ENCODE measurements at regions not wholly inside any gene's neighbourhood (a gene's known extent, or its start where the extent isn't known, plus 50 kb on each side); places are given as distances from the start of the nearest gene placed in this dataset.
"Not testable (repeated sequence)": the region's sequence is repeated elsewhere in the genome, so short reads cannot be mapped to it uniquely, and the experiment has no call there.

GRCh38 chr10:6713716-6714115 lies 133.6 kb upstream of the PRKCQ start:
- DNase-seq: no peak

GRCh38 chr10:6713120-6713519 lies 133.0 kb upstream of the PRKCQ start:
- no peak for DNase-seq

DNA sequence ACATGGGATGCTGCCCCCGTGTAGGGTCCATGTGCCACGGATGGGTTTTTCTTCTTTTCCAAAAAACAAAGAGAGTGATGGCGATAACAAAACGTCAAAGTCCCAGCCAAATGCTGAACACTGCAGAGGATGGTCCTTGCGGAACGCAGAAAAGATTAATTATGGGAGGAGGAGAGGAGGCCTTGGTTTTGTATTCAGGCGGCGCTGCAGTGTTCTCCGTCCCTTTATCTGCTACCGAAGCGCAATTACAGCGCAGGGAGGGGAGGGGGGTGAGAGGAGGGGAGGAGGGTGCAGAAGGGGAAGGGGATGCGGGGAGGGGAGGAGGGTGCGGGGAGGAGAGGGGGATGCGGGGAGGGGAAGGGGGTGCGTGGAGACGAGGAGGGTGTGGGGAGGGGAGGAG lies 131.8 kb upstream of the PRKCQ start:
- DNase-seq: no peak

DNA sequence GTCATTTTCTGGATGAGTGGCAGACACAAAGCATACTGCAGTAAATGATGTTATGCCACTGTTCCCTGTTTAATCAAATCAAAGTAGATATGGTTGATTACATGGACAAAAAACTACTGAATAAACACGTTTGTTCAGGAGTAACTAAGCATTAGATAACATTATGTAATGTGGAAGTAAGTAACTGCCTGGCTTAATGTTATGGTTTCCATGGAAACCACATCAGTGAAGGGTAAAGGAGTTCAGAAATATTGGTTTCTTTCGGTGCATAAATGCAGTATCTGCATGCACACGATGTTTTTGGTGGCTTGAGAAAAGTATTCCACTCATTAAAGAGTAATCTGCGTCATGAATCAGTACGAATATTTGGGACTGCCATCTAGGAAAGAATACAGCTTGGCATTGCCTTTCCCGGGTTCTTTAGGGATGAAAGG lies 131.3 kb upstream of the PRKCQ start:
- DNase-seq: peak; percentile 63

- DNase-seq: peak; percentile 54
Observed at GRCh38 chr10:6707352-6707751, 127.3 kb upstream of the PRKCQ start.

DNA sequence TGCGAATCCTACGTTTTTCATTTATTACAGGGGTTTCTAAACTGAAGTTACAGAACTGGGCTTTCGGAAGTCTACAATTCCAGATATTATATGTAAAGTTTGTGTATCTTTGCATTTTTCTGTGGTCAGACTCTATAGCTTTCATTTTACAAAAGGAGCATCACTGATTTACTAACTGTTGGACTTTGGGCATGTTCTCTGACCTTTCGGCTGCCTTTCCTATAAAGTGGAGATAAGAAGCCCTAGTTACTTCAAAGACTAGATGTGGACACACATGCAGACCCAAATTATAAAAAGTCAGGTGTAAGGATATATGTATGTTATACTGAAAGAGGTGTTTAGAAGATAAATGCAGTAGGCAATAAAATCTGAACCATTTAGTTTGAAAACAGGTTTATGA lies 126.6 kb upstream of the PRKCQ start:
- DNase-seq: no peak

GRCh38 chr10:6704896-6705295 lies 124.8 kb upstream of the PRKCQ start:
- DNase-seq: no peak

DNA sequence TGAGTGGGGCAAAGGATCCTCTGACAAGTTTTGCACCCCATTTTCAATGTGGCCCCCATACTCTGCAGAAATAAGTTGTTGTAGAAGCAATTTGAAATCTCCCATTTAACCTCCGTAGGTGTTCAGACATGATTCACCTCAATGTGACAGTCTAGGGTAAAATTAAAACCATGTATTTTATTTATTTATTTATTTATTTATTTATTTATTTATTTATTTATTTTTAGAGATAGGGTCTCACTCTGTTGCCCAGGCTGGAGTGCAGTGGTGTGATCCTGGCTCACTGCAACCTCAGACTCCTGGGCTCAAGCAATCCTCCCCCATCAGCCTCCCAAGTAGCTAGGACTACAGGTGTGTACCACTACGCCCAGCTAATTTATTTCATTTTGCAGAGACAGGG lies 122.8 kb upstream of the PRKCQ start:
- not testable (repeated sequence) for DNase-seq

DNA sequence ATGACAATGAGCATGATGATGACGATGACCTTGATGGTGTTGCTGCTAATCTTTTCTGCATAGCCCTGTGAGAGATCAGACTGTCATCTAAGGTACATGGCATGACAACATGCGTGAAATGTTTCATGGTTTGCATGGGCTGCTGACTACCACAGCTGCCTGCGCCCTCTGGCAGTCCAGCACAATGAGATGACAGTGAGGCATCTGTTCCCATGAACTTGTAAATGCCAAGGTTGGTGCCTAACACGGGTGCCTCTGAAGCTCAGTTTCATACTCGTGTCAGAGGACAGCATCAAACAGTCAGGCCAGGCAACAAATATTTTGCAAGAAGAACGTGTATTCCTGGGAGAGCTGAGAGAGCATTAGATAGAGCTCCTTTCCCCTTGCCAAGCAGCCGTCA lies 122.0 kb upstream of the PRKCQ start:
- DNase-seq: peak; percentile 44

DNA sequence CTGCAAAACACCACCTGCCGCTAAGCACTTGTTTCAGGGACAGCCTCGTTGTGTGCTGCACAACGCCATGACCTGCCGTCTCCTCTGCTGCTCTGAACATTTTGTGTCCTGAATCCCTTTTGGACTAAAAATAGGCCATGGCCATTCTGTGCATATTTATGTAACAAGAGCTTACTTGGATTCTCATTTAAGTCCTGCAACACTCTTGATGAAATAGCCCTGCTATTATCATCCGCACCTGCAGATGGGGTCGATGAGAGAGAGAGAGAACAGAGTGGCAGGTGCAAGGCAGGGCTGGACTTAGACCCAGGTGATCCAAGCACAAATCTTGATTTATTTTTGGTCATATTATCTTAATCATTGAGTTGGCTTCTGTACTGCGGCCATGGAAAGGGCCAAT lies 121.2 kb upstream of the PRKCQ start:
- DNase-seq: no peak

GRCh38 chr10:6700066-6700465 lies 120.0 kb upstream of the PRKCQ start:
- no peak for DNase-seq

DNA sequence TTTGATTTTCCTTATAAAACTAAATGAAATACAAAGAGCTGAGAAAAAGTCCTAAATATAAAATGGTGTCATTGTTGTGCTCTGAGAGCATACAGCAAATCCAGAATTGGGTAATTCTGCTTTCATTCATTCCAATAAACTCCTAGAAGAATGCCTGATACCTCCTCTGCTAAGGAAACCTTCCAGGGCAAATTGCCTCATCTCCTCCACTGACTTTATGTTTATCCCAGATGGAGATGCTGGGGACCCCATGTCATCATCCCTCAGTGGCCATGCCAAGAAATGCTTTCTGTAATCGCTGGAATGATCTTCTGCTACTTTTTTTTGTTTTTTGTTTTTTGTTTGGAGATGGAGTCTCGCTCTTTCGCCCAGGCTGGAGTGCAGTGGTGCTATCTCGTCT lies 119.3 kb upstream of the PRKCQ start:
- no peak for DNase-seq

GRCh38 chr10:6695519-6695918 lies 115.4 kb upstream of the PRKCQ start:
- DNase-seq: no peak

GRCh38 chr10:6694447-6695140 lies 114.5 kb upstream of the PRKCQ start:
- DNase-seq: no peak

GRCh38 chr10:6692856-6693255 lies 112.8 kb upstream of the PRKCQ start:
- DNase-seq: no peak

DNA sequence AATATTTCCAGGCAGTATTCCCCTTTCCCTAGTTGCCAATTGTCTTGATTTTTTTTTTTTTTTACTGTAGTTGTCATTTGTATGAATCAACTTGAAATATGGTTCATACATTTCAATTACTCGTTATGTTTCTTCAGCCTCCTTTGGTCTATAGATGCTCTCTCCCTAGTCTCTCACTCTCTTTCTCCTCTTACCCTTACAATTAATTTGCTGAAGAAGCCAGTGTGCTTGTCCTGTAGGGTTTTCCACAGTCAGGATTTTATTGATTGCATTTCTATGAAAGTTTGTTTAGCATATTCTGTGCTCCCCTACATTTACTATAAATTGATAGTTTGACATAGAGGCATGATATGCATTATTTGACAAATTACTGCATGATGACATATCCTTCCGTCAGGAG lies 112.0 kb upstream of the PRKCQ start:
- DNase-seq: no peak

- no peak for DNase-seq
Observed at GRCh38 chr10:6689036-6689435, 109.0 kb upstream of the PRKCQ start.

- DNase-seq: no peak
Observed at GRCh38 chr10:6680735-6681134, 100.7 kb upstream of the PRKCQ start.

GRCh38 chr10:6678956-6679355 lies 98.9 kb upstream of the PRKCQ start:
- no peak for DNase-seq

- peak; percentile 80 for DNase-seq
Observed at GRCh38 chr10:6678211-6678803, 98.2 kb upstream of the PRKCQ start.

DNA sequence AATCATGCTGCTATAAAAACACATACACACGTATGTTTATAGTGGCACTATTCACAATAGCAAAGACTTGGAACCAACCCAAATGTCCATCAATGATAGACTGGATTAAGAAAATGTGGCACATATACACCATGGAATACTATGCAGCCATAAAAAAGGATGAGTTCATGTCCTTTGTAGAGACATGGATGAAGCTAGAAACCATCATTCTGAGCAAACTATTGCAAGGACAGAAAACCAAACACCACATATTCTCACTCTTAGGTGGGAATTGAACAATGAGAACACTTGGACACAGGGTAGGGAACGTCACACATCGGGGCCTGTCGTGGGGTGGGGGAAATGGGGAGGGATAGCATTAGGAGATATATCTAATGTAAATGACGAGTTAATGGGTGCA lies 97.1 kb upstream of the PRKCQ start:
- DNase-seq: not testable (repeated sequence)

- no peak for DNase-seq
Observed at GRCh38 chr10:6674291-6674690, 94.2 kb upstream of the PRKCQ start.

DNA sequence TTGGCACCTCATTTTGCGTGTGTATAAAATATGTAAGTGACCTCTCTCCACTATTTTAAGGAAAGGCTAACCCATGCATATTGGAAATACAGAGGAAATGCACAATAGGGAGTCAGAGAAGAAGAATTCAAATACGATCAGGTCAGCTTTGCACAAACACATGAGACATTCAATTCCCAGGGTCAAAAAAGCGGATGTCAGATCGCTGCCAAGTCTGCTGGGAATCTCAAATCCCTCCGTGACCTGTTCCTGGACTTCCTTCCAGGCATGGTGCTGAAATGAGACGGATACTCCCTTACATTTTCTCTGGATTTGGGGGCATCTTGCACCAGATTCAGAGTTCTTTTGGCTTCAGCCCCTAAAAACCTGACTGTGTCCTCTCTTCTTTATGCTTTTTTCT lies 91.9 kb upstream of the PRKCQ start:
- no peak for DNase-seq

- DNase-seq: peak; percentile 79
Observed at GRCh38 chr10:6669269-6669859, 89.3 kb upstream of the PRKCQ start.
